Testis (tissue), 2 donors: ENCODE measurements at regions not wholly inside any gene's neighbourhood (a gene's known extent, or its start where the extent isn't known, plus 50 kb on each side); places are given as distances from the start of the nearest gene placed in this dataset.

Source experiments
- CTCF ChIP-seq, 3 experiments: fragments of 450-650 bp in 2 of 3; fragments of 200-600 bp in 1 of 3; sonication (generic) in 1 of 3; IDR thresholded peaks; one replicate each; pipeline ENCODE4 v1.5.1; 2016 to 2019; ENCODE audit warnings: antibody characterized with exemption in 3 of 3, mild to moderate bottlenecking in 2 of 3, moderate library complexity in 1 of 3
- POLR2A ChIP-seq: fragments of 450-650 bp; IDR thresholded peaks from one replicate; pipeline ENCODE4 v1.6.1; 2017; ENCODE audit warnings: antibody characterized with exemption, mild to moderate bottlenecking, moderate library complexity

- TF ChIP-seq POLR2A (no peak), CTCF (IDR thresholded peaks at IDR 0.05) (no peak)
These were observed 240.9 kb upstream of the SALL1 start for GRCh38 chr16:51391798-51392511.
